Activated T-cell treated with anti-CD3 and anti-CD28 coated beads for 4 hours (primary cell): ENCODE measurements at regions not wholly inside any gene's neighbourhood (a gene's known extent, or its start where the extent isn't known, plus 50 kb on each side); places are given as distances from the start of the nearest gene placed in this dataset.
"Not testable (repeated sequence)": the region's sequence is repeated elsewhere in the genome, so short reads cannot be mapped to it uniquely, and the experiment has no call there.

Source experiments
- DNase-seq: peaks from one replicate; pipeline ENCODE4 v3.0.0-alpha.2; 2020

- no peak for DNase-seq
Measured at GRCh38 chr11:134610116-134610910, 198.3 kb upstream of the B3GAT1 start.

GRCh38 chr11:134609361-134610115 is 197.5 kb upstream of the B3GAT1 start:
- no peak for DNase-seq

- no peak for DNase-seq
Measured at GRCh38 chr11:134607963-134608750, 196.1 kb upstream of the B3GAT1 start.

GRCh38 chr11:134606251-134606650 is 194.2 kb upstream of the B3GAT1 start:
- DNase-seq = no peak

- no peak for DNase-seq
Measured at GRCh38 chr11:134604886-134605285, 192.8 kb upstream of the B3GAT1 start.

DNA sequence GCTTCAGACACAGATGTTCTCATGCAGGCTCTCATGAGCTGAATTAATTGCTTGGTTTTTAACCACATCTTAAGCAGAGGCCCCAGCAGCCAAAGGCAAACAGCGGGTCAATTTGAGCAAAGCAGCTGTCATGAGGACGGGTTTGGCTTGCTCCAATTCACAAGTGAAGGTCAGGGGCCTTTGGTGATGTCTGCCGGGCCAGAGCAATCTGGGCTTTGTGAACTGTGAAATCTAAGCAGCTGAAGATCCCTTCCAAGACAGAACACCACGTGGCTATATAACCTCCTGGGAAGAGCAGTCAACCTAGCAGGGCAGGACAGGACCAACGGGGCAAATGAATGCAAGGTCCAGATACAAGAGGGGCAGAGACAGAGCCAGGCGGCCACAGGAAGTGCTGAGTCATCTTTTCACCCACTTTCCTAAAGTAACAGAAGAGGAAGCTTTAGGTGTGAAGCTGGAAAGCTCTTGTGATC is 187.3 kb upstream of the B3GAT1 start:
- no peak for DNase-seq

DNA sequence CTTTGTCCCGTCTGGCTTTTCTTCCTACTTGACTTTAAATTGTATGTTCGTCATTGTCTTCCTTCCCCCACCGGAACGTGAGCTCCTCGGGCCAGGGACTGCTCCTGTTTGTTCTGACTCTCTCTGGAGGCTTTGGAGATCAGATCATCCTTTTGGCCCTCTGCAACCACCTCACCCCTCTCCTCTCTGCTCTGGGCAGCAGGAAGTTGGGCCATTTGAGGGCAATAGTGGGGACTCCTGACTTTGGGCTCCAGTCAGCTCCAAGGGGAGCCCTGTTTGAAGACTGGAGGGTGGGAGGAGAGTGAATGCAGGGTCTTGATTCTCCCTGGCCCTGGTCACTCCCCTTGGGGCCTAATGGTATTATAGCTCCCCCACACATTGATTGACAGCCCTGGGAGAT is 186.3 kb upstream of the B3GAT1 start:
- no peak for DNase-seq

GRCh38 chr11:134597452-134597851 is 185.4 kb upstream of the B3GAT1 start:
- no peak for DNase-seq

DNA sequence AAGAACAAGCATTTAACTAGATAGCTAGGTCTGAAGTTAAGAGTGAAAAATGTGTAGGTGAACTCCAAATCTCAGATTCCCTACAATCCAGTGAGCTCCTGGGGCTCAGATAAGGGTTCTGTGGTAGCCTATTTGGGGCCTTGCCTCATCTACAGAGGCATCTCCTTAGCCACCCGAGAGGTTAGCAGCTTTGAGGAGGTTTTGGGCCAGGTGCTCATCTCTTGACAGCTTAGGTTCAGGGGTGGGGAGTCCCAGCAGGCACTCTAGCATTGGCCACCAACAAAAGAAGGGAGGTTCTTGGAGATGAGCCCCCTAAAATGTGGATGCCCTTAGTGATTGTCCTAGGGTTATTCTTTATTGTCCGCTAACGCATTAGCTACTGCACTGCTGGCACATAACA is 184.4 kb upstream of the B3GAT1 start:
- no peak for DNase-seq

GRCh38 chr11:134592391-134592990 is 180.4 kb upstream of the B3GAT1 start:
- peak; percentile 19 for DNase-seq

GRCh38 chr11:134591338-134591737 is 179.3 kb upstream of the B3GAT1 start:
- no peak for DNase-seq

- no peak for DNase-seq
Measured at GRCh38 chr11:134589129-134589528, 177.1 kb upstream of the B3GAT1 start.

GRCh38 chr11:134588460-134589110 is 176.5 kb upstream of the B3GAT1 start:
- DNase-seq = not testable (repeated sequence)

DNA sequence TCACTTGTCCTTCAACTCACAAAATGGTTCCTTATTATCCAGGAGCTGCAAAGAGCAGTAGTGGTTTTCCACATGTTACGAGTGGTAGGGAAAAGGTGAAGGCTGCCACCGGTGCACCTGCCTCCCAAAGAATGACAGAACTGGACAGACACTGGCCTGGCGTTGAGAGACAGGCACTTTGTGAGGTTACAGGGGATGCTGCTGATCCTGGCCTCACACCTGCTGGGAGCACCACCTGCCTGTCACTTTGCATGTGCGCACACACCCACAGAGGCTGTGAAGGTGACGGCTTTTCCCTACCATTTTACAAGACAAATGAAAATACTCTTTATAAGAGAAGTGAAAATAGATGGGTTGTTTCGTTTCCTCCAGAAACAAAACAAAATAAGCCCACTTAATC is 175.3 kb upstream of the B3GAT1 start:
- no peak for DNase-seq

DNA sequence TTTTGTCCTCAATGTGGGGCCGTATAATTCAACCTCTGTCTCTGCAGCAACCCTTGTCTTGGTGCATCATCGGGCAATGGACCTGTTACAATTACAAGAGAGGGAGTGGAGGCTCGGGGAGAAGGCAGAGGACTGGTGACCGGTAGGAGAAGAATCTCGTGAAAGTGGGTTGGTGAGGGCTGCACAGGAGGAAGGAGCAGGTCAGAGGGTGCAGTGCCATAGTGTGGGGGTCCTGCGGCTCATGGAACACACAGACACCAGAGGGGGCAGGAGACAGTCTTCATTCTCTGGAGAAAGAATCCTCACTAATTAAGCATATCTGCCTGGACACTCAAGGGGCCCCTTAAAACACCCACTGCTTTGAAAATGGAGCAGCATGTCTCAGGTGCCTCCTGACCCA is 174.7 kb upstream of the B3GAT1 start:
- DNase-seq = no peak

- no peak for DNase-seq
Measured at GRCh38 chr11:134585666-134586610, 173.9 kb upstream of the B3GAT1 start.

GRCh38 chr11:134584706-134585445 is 172.8 kb upstream of the B3GAT1 start:
- DNase-seq = no peak

- no peak for DNase-seq
Measured at GRCh38 chr11:134584001-134584561, 172.0 kb upstream of the B3GAT1 start.

DNA sequence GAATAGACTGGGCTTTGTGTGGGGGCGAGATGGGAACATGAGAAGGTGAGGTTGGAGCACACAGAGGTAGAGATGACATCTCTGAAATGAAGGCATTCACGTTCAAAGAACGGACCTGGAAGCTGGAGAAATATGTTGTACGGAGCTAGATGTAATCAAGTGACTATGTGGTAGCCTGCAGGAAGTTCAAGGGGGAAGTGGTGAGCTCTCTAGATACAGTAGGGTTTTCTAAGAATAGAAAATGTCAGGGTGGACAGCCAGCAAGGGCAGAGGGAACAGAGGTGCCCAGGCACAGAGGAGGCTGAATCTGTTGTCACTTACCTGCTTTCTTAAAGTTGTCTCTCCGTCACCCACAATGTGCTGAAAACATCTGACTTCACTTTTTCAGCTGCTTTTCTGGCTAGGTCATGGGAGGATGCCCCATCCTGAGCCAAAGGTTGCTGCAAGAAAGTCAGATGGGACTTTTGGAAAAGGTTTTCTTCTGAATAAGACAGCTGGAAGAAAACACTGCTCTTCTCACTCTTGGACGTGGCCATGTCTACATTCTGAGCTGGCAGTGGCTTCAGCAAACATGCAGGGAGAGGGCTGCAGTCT is 171.5 kb upstream of the B3GAT1 start:
- no peak for DNase-seq

DNA sequence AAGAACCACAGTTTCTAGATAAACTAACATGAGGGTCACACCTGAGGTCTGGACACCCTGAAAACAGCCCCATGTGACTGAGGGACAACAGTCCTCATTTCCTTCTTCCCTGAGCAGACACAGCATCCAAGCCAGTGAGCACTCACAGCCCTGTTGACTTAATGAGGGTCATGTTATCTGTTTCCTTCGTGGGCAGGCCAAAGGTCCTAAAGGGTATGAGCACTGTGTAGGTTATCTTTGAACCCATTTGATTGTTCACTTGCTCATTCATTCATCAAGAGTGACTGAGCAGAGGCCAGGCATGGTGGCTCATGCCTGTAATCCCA is 170.7 kb upstream of the B3GAT1 start:
- no peak for DNase-seq
